ENCODE measurements at regions not wholly inside any gene's neighbourhood (a gene's known extent, or its start where the extent isn't known, plus 50 kb on each side); places are given as distances from the start of the nearest gene placed in this dataset.

DNA sequence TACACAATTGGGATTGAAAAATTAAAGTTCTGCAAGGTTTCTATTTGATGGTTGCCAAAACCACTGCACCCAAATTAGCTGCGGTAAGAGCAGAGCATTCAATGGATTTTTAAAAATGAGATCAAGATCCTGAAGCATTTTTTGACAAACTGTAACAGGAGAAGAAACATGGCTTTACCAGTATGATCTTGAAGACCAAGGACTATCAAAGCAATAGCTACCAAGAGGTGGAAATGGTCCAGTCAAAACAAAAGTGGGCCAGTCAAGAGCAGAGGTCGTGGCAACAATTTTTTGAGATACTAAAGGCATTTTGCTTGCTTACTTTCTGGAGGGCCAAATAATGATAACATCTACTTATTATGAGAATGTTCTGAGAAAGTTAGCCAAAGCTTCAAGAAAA lies 186.8 kb downstream of the RDH14 start:
- Histone ChIP-seq H4K8ac (ENCODE audit: low read depth in 2 of 2, low read length in 2 of 2) (no peak overlapping the region), H3K27me3 (ENCODE audit: control insufficient read depth, insufficient read depth, low read length) (no peaks in the 10 kb centered on the region), H2AFZ (replicated peaks; ENCODE audit: low read length, poor library complexity) (no peak overlapping the region), H3K18ac (ENCODE audit: low read depth, low read length) (no peak overlapping the region), H3K4me1 (ENCODE audit: control insufficient read depth, insufficient read depth, low read length) (peaks cover 4% of the 10 kb centered on the region; the same call in 1 of the 2 replicates), H3K56ac (ENCODE audit: extremely low read depth, insufficient read depth, low read length) (no peak overlapping the region), H2BK15ac (ENCODE audit: low read depth, low read length) (no peak overlapping the region), H3K14ac (replicated peaks; ENCODE audit: low read depth, low read length) (no peak overlapping the region), H2BK20ac (ENCODE audit: low read depth, low read length) (no peak overlapping the region), H2AK9ac (replicated peaks; ENCODE audit: low read depth, low read length, poor library complexity) (no peak overlapping the region), H3K79me1 (ENCODE audit: low read depth in 1 of 2, low read length in 2 of 2) (no peaks in the 10 kb centered on the region), H3K27ac (ENCODE audit: insufficient read depth, low read length) (no peak overlapping the region), H3K23ac (ENCODE audit: low read depth, low read length) (no peak overlapping the region), H4K91ac (ENCODE audit: insufficient read depth, low read depth, low read length) (no peak overlapping the region), H3K4ac (ENCODE audit: low read depth, low read length) (no peak overlapping the region), H3K4me2 (ENCODE audit: low read depth, low read length) (no peak overlapping the region), H3K9me1 (ENCODE audit: insufficient read depth, low read length) (no peaks in the 10 kb centered on the region), H2AK5ac (ENCODE audit: low read depth, low read length) (no peak overlapping the region), H2BK120ac (ENCODE audit: low read depth, low read length) (no peak overlapping the region), H3K9me3 (ENCODE audit: control insufficient read depth, insufficient read depth, low read length) (no peaks in the 10 kb centered on the region), H3K9ac (ENCODE audit: low read depth, low read length) (no peak overlapping the region), H3K36me3 (ENCODE audit: control insufficient read depth, insufficient read depth, low read length) (no peaks in the 10 kb centered on the region), H4K5ac (ENCODE audit: low read depth, low read length) (no peak overlapping the region), H4K20me1 (ENCODE audit: insufficient read depth, low read length) (no peaks in the 10 kb centered on the region), H3K4me3 (ENCODE audit: insufficient read depth, low read depth, low read length) (no peak overlapping the region), H2BK5ac (ENCODE audit: low read depth, low read length, poor library complexity, severe bottlenecking) (no peak overlapping the region)
- ATAC-seq (ENCODE audit: low read depth): no peak
- in situ Hi-C loops (cut with MboI; ENCODE audit: low sequenced_read_pairs): loop anchor here (10.0 kb wide), 2 partner anchors 159 to 199 kb away; no protein-coding TSS in a partner anchor
- BruUV-seq (replicated peaks): no TSS peak
- TF ChIP-seq, protein P1, sequence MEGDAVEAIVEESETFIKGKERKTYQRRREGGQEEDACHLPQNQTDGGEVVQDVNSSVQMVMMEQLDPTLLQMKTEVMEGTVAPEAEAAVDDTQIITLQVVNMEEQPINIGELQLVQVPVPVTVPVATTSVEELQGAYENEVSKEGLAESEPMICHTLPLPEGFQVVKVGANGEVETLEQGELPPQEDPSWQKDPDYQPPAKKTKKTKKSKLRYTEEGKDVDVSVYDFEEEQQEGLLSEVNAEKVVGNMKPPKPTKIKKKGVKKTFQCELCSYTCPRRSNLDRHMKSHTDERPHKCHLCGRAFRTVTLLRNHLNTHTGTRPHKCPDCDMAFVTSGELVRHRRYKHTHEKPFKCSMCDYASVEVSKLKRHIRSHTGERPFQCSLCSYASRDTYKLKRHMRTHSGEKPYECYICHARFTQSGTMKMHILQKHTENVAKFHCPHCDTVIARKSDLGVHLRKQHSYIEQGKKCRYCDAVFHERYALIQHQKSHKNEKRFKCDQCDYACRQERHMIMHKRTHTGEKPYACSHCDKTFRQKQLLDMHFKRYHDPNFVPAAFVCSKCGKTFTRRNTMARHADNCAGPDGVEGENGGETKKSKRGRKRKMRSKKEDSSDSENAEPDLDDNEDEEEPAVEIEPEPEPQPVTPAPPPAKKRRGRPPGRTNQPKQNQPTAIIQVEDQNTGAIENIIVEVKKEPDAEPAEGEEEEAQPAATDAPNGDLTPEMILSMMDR (conservative IDR thresholded peaks at IDR 0.05; ENCODE audit: low read depth, low read length): no peak
- no peak for TF ChIP-seq RFX5 (IDR thresholded peaks at IDR 0.05; ENCODE audit: low read depth, low read length)
- no CpG with 5 or more reads among the region's 2 CpGs for WGBS, 2 experiments (ENCODE audit: extremely low coverage in 2 of 2, insufficient read length in 1 of 2)
- ChIA-PET CTCF (interaction anchor here (0.6 to 1.3 kb wide), 4 partner anchors 94 to 1489 kb away, joined by 3 to 4 read pairs (median 4); no protein-coding TSS in a partner anchor), POLR2A (ENCODE audit: unreplicated experiment) (interaction anchor here (0.7 to 0.8 kb wide), 2 partner anchors 24 to 191 kb away, joined by 3 read pairs; no protein-coding TSS in a partner anchor)
- dilution Hi-C loops (cut with HindIII; ENCODE audit: low sequenced_read_pairs, unreplicated experiment): no loop called here
- DNase-seq: no peak
- intact Hi-C loops (cut with micrococcal nuclease): no loop called here

All from IMR-90 (cell line).